Hepatocyte (in vitro differentiated cells): ENCODE measurements at regions not wholly inside any gene's neighbourhood (a gene's known extent, or its start where the extent isn't known, plus 50 kb on each side); places are given as distances from the start of the nearest gene placed in this dataset.
"Not testable (repeated sequence)": the region's sequence is repeated elsewhere in the genome, so short reads cannot be mapped to it uniquely, and the experiment has no call there.

Experiments used
- EZH2phosphoT487 ChIP-seq: fragments of 200-600 bp; sonication (generic); IDR thresholded peaks from one replicate; pipeline ENCODE4 v1.6.1; 2018; ENCODE audit warnings: antibody characterized with exemption, mild to moderate bottlenecking, low read depth, moderate library complexity; ENCODE audit not compliant: unreplicated experiment, severe bottlenecking
- TF ChIP-seq, protein P1 (sequence below): fragments of 200-600 bp; sonication (generic); IDR thresholded peaks from 2 replicates; pipeline ENCODE4 v1.5.1; 2016; ENCODE audit warnings: antibody characterized with exemption, mild to moderate bottlenecking; ENCODE audit not compliant: poor library complexity

GRCh38 chr20:6270404-6270803 lies 147.6 kb upstream of the FERMT1 start:
- TF ChIP-seq, protein P1, sequence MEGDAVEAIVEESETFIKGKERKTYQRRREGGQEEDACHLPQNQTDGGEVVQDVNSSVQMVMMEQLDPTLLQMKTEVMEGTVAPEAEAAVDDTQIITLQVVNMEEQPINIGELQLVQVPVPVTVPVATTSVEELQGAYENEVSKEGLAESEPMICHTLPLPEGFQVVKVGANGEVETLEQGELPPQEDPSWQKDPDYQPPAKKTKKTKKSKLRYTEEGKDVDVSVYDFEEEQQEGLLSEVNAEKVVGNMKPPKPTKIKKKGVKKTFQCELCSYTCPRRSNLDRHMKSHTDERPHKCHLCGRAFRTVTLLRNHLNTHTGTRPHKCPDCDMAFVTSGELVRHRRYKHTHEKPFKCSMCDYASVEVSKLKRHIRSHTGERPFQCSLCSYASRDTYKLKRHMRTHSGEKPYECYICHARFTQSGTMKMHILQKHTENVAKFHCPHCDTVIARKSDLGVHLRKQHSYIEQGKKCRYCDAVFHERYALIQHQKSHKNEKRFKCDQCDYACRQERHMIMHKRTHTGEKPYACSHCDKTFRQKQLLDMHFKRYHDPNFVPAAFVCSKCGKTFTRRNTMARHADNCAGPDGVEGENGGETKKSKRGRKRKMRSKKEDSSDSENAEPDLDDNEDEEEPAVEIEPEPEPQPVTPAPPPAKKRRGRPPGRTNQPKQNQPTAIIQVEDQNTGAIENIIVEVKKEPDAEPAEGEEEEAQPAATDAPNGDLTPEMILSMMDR: not testable (repeated sequence)
- TF ChIP-seq EZH2phosphoT487: not testable (repeated sequence)
